Body of pancreas (tissue), 4 donors: ENCODE measurements at regions not wholly inside any gene's neighbourhood (a gene's known extent, or its start where the extent isn't known, plus 50 kb on each side); places are given as distances from the start of the nearest gene placed in this dataset.

Experiments
- POLR2A ChIP-seq, 3 donors: fragments of 450-650 bp; IDR thresholded peaks; one replicate each; pipeline ENCODE4 v1.6.1; 2016; ENCODE audit warnings: antibody characterized with exemption in 3 of 3, mild to moderate bottlenecking in 2 of 3
- TF ChIP-seq, protein P1 (sequence below), 7 experiments: fragments of 450-650 bp in 4 of 7; fragments of 200-600 bp in 3 of 7; sonication (generic) in 3 of 7; IDR thresholded peaks; one replicate each; pipeline ENCODE4 v1.5.1; 2016 to 2019; ENCODE audit warnings: antibody characterized with exemption in 7 of 7

DNA sequence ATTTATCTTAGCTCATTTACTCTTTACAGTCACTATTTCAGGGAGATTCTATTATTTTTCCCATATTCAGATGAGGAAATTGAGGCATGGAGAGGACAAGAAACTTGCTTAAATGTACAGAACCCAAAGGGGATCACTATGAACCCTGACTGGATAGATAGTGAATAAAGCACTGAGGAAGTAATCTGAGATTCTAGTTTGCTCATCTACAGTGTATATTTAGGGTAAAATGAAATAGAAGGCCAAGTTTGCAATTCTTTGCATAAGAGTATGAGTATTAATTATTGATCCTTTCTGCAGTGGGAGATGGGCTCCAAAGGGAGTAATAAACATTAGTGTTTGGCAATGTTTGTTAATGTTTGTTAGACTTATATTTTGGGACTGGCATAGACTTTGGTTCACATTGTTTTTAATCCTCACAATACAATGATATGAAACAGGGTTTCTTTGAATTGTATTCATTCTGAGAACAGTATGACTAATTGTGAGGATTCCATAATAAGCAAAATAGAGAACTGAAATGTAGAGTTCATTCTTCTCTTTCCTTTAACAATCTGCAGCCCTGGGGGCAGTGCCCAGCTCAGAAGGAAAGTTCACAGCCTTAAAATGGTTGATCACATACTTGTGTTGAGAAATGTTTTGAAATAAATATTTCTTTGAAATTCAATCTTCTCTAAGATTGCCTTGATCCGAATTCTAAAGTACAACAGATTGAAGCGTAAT, 131.0 kb upstream of the ZNF804B start:
- TF ChIP-seq, protein P1, sequence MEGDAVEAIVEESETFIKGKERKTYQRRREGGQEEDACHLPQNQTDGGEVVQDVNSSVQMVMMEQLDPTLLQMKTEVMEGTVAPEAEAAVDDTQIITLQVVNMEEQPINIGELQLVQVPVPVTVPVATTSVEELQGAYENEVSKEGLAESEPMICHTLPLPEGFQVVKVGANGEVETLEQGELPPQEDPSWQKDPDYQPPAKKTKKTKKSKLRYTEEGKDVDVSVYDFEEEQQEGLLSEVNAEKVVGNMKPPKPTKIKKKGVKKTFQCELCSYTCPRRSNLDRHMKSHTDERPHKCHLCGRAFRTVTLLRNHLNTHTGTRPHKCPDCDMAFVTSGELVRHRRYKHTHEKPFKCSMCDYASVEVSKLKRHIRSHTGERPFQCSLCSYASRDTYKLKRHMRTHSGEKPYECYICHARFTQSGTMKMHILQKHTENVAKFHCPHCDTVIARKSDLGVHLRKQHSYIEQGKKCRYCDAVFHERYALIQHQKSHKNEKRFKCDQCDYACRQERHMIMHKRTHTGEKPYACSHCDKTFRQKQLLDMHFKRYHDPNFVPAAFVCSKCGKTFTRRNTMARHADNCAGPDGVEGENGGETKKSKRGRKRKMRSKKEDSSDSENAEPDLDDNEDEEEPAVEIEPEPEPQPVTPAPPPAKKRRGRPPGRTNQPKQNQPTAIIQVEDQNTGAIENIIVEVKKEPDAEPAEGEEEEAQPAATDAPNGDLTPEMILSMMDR (IDR thresholded peaks at IDR 0.05): no peak
- no peak for TF ChIP-seq POLR2A (IDR thresholded peaks at IDR 0.05)
